ENCODE measurements at regions not wholly inside any gene's neighbourhood (a gene's known extent, or its start where the extent isn't known, plus 50 kb on each side); places are given as distances from the start of the nearest gene placed in this dataset.

DNA sequence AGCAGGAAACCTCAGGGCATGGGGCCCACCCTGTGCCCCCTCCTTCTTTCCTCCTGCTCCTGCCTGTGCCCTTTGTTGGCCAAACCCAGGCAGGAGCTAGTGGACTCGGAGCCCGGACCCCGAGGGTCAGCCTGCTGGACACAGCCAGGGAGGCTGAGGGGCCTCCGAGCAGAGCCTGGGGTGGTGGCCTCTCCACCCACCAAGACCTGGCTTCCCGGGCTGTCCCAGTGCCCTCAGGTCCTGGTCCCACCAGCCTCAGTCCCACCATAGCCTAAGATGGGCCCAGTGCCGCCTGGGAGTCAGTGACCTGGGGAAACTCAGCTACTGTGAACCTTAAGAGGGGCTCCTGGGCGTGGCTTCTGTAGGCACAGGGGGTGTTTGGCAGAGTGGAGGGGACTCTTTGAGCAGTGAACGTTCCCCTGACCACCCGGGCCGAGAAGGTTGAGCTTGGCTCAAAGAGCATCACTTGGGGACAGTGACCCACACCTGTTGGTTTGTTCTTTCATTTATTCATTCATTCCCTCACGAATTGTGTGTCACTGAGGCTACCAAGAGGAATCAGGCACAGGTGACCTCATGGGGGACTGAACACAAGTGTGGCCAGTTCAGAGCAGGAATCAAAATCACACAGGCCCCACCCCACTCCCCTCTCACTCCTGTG is 266.1 kb downstream of the ADGRD1 start:
- ChIA-PET CTCF (no interaction called here), POLR2A (no interaction called here)
- H3K4me3 ChIP-seq (ENCODE audit: low read depth, low read length) = no peak overlapping the region
- TF ChIP-seq CTCF (IDR thresholded peaks at IDR 0.05; ENCODE audit: insufficient read depth, low read depth, low read length) = no peak
- no peaks in the 10 kb centered on the region for H3K36me3 ChIP-seq (ENCODE audit: control insufficient read depth, insufficient read depth, low read length)
- no peaks in the 10 kb centered on the region for H3K27me3 ChIP-seq (ENCODE audit: control insufficient read depth, insufficient read depth, low read length)
- no peak for DNase-seq (ENCODE audit: low read depth)

DNA sequence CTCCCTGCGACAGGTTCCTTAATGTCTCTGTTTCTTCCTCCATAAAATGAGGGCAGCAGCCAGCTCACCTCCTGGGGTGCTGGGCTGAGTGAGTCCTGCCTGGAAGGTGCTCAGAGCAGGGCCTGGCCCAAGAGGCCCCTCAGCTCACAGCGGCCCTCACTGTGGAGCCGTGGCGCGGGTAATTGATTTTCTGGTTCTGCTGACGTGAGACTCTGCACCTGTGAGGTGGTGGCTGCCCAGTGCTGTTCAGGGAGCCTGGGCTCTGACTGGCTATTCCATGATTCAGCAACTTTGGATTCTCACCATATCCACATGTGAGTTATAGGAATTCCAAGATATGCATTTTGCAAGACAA is 266.6 kb downstream of the ADGRD1 start:
- Histone ChIP-seq H3K36me3 (ENCODE audit: control insufficient read depth, insufficient read depth, low read length) (no peaks in the 10 kb centered on the region), H3K4me3 (ENCODE audit: low read depth, low read length) (no peak overlapping the region), H3K27me3 (ENCODE audit: control insufficient read depth, insufficient read depth, low read length) (no peaks in the 10 kb centered on the region)
- CTCF ChIA-PET = no interaction called here
- POLR2A ChIA-PET = no interaction called here
- no peak for TF ChIP-seq CTCF (IDR thresholded peaks at IDR 0.05; ENCODE audit: insufficient read depth, low read depth, low read length)
- DNase-seq (ENCODE audit: low read depth) = no peak

DNA sequence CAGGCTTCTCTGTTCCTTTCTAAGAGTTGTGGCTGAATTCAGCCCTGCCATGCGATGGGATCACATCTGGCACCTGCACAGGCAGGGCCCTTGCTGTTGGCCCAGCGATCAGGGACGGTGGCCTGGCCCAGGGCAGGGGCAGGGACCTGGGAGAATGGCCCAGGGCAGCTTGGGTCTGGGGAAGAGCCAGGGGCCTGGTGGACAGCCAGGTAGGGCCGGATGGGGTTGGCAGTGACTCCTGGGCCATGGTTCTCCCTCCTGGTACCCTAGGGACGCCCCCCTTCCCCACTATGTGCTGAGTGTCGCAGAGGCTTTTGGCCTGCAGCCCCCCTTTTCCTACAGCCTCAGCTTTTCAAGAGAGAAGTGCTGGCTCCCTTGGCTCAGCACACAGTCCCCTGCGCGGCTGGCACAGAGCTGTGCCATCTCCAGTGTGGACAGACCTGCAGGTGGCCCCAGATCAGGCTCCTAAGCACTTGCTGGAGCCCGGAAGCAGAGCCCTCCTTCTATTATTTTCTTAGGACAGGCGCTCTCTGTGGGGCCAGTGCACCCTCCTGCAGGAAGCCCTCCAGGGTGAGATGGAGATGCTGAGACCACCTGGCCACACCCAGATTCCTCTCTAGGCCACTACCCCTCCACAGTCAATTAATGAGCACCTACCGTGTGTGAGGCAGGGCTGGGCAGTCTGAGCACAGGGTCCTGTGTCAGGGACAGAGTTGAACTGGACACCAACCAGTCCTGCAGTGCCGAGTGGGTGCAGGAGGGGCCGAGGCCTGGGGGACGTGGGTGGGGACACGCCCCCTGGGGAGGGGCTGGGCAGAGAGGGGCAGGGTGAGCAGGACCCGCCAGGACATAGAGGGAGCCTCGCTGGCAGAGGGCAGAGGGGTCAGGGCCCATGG is 267.6 kb downstream of the ADGRD1 start:
- POLR2A ChIA-PET = no interaction called here
- H3K27me3 ChIP-seq (ENCODE audit: control insufficient read depth, insufficient read depth, low read length) = no peaks in the 10 kb centered on the region
- no peak overlapping the region for H3K4me3 ChIP-seq (ENCODE audit: low read depth, low read length)
- CTCF ChIA-PET = no interaction called here
- TF ChIP-seq CTCF (IDR thresholded peaks at IDR 0.05; ENCODE audit: insufficient read depth, low read depth, low read length) = no peak
- H3K36me3 ChIP-seq (ENCODE audit: control insufficient read depth, insufficient read depth, low read length) = no peaks in the 10 kb centered on the region
- DNase-seq (ENCODE audit: low read depth) = no peak

- CTCF ChIA-PET = no interaction called here
Observed at GRCh38 chr12:131221957-131222328, 268.2 kb downstream of the ADGRD1 start.

More at GRCh38 chr12:131221957-131222328, 268.2 kb downstream of the ADGRD1 start:
- DNase-seq (ENCODE audit: low read depth) = no peak
- H3K4me3 ChIP-seq (ENCODE audit: low read depth, low read length) = no peak overlapping the region
- no peaks in the 10 kb centered on the region for H3K36me3 ChIP-seq (ENCODE audit: control insufficient read depth, insufficient read depth, low read length)
- no peak for TF ChIP-seq CTCF (IDR thresholded peaks at IDR 0.05; ENCODE audit: insufficient read depth, low read depth, low read length)
- no peaks in the 10 kb centered on the region for H3K27me3 ChIP-seq (ENCODE audit: control insufficient read depth, insufficient read depth, low read length)
- POLR2A ChIA-PET = no interaction called here
